SH-SY5Y (cell line): ENCODE measurements at regions not wholly inside any gene's neighbourhood (a gene's known extent, or its start where the extent isn't known, plus 50 kb on each side); places are given as distances from the start of the nearest gene placed in this dataset.

Experiments used
- GATA2 ChIP-seq: IDR thresholded peaks from 2 replicates; pipeline ENCODE4 v1.6.1; 2011; ENCODE audit warnings: mild to moderate bottlenecking, low read depth, low read length
- GATA3 ChIP-seq: IDR thresholded peaks from 2 replicates; pipeline ENCODE4 v1.6.1; 2011; ENCODE audit warnings: low read depth, mild to moderate bottlenecking, low read length, moderate library complexity

- TF ChIP-seq GATA2 (no peak), GATA3 (no peak)
These were observed 83.7 kb upstream of the APCDD1 start for GRCh38 chr18:10370716-10371115.
